Stomach (tissue), 4 donors: ENCODE measurements at regions not wholly inside any gene's neighbourhood (a gene's known extent, or its start where the extent isn't known, plus 50 kb on each side); places are given as distances from the start of the nearest gene placed in this dataset.

Experiments
- CTCF ChIP-seq, 7 experiments: fragments of 450-650 bp in 4 of 7; fragments of 200-600 bp in 3 of 7; sonication (generic) in 3 of 7; IDR thresholded peaks; one replicate each; pipeline ENCODE4 v1.5.1; 2016 to 2019; ENCODE audit warnings: antibody characterized with exemption in 7 of 7, control low read depth in 2 of 7, mild to moderate bottlenecking in 1 of 7
- POLR2A ChIP-seq, 4 donors: fragments of 450-650 bp; IDR thresholded peaks; one replicate each; pipeline ENCODE4 v1.6.1; 2016; ENCODE audit warnings: antibody characterized with exemption in 4 of 4, control low read depth in 2 of 4, mild to moderate bottlenecking in 1 of 4, moderate library complexity in 1 of 4
- POLR2AphosphoS5 ChIP-seq, 3 donors: sonication (generic); formaldehyde crosslinking; IDR thresholded peaks; one replicate each; pipeline ENCODE4 v1.6.1; 2016; ENCODE audit warnings: antibody characterized with exemption in 3 of 3

- TF ChIP-seq POLR2A (IDR thresholded peaks at IDR 0.05) = no peak
- TF ChIP-seq CTCF (IDR thresholded peaks at IDR 0.05) = no peak
- TF ChIP-seq POLR2AphosphoS5 (IDR thresholded peaks at IDR 0.05) = no peak
These were observed 62.7 kb upstream of the TDRD3 start for GRCh38 chr13:60334310-60334709.
